Fibroblast of pulmonary artery (primary cell): ENCODE measurements at regions not wholly inside any gene's neighbourhood (a gene's known extent, or its start where the extent isn't known, plus 50 kb on each side); places are given as distances from the start of the nearest gene placed in this dataset.
A peak's percentile ranks its signal among the peaks of the same experiment; 100 is the strongest.

Source experiments
- DNase-seq: peaks from one replicate; pipeline ENCODE4 v3.0.0-alpha.2; 2010; ENCODE audit warnings: low read depth
- H3K4me3 ChIP-seq: replicated peaks from 2 replicates; pipeline ENCODE4 v1.5.1; 2011; ENCODE audit warnings: low read depth, mild to moderate bottlenecking, control low read depth, low read length, moderate library complexity
- CTCF ChIP-seq: IDR thresholded peaks from 2 replicates; pipeline ENCODE4 v1.5.1; 2011; ENCODE audit warnings: mild to moderate bottlenecking, control low read depth, low read length, inconsistent platforms; ENCODE audit errors: missing control alignments

- no peak overlapping the region for H3K4me3 ChIP-seq
- no peak for TF ChIP-seq CTCF
- DNase-seq, result peak; percentile 71
These were observed 121.2 kb downstream of the TLE3 start for GRCh38 chr15:69976366-69976994.

GRCh38 chr15:69978603-69979002 is 119.1 kb downstream of the TLE3 start:
- no peak for TF ChIP-seq CTCF
- H3K4me3 ChIP-seq, result no peak overlapping the region
- no peak for DNase-seq

GRCh38 chr15:69979262-69979661 is 118.5 kb downstream of the TLE3 start:
- no peak overlapping the region for H3K4me3 ChIP-seq
- no peak for TF ChIP-seq CTCF
- DNase-seq, result no peak

- DNase-seq, result no peak
- no peak overlapping the region for H3K4me3 ChIP-seq
- TF ChIP-seq CTCF, result no peak
These were observed 117.9 kb downstream of the TLE3 start for GRCh38 chr15:69979783-69980182.

GRCh38 chr15:69980341-69981059 is 117.2 kb downstream of the TLE3 start:
- no peak overlapping the region for H3K4me3 ChIP-seq
- no peak for TF ChIP-seq CTCF
- no peak for DNase-seq

- TF ChIP-seq CTCF, result no peak
- no peak for DNase-seq
- H3K4me3 ChIP-seq, result no peak overlapping the region
These were observed 115.7 kb downstream of the TLE3 start for GRCh38 chr15:69982037-69982436.
